ENCODE measurements at regions not wholly inside any gene's neighbourhood (a gene's known extent, or its start where the extent isn't known, plus 50 kb on each side); places are given as distances from the start of the nearest gene placed in this dataset.
"Not testable (repeated sequence)": the region's sequence is repeated elsewhere in the genome, so short reads cannot be mapped to it uniquely, and the experiment has no call there.

GRCh38 chr5:115695310-115695880, 69.6 kb upstream of the TMED7 start:
- ATAC-seq (no peak), DNase-seq (no peak)
- Histone ChIP-seq H3K27ac (no peak overlapping the region), H3K36me3 (no peaks in the 10 kb centered on the region), H3K9me3 (no peaks in the 10 kb centered on the region), H3K4me1 (no peaks in the 10 kb centered on the region), H3K4me3 (no peak overlapping the region), H3K27me3 (no peaks in the 10 kb centered on the region)
- 88% methylated on average over 4 of the region's 4 CpGs for WGBS, 2 donors
- TF ChIP-seq, protein P1, sequence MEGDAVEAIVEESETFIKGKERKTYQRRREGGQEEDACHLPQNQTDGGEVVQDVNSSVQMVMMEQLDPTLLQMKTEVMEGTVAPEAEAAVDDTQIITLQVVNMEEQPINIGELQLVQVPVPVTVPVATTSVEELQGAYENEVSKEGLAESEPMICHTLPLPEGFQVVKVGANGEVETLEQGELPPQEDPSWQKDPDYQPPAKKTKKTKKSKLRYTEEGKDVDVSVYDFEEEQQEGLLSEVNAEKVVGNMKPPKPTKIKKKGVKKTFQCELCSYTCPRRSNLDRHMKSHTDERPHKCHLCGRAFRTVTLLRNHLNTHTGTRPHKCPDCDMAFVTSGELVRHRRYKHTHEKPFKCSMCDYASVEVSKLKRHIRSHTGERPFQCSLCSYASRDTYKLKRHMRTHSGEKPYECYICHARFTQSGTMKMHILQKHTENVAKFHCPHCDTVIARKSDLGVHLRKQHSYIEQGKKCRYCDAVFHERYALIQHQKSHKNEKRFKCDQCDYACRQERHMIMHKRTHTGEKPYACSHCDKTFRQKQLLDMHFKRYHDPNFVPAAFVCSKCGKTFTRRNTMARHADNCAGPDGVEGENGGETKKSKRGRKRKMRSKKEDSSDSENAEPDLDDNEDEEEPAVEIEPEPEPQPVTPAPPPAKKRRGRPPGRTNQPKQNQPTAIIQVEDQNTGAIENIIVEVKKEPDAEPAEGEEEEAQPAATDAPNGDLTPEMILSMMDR (IDR thresholded peaks at IDR 0.05): no peak
- intact Hi-C loops (cut with DNase I): no loop called here

DNA sequence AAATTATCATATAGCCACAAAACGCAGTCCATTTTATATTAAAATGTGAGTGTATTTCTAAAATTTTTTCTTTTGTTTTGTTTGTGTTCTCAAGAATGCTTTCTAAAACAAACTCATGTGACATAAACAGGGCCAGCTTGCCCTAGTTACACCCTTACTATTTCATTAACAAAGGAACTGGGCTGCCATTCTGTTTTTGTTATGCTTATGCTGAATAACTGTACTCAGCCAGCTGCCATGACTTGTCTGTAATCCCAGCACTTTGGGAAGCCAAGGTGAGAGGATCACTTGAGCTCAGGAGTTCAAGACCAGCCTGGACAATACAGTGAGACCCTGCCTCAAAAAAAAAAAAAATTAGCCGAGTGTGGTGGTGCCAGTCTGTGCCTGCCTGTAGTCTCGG, 66.0 kb upstream of the TMED7 start:
- DNase-seq; ATAC-seq; H3K9me3 ChIP-seq; H3K4me1 ChIP-seq; H3K27ac ChIP-seq; H3K27me3 ChIP-seq; H3K36me3 ChIP-seq; H3K4me3 ChIP-seq; intact Hi-C loops (cut with DNase I): not testable (repeated sequence)
- 91 to 93% methylated on average over 3 of the region's 3 CpGs for WGBS, 2 donors

DNA sequence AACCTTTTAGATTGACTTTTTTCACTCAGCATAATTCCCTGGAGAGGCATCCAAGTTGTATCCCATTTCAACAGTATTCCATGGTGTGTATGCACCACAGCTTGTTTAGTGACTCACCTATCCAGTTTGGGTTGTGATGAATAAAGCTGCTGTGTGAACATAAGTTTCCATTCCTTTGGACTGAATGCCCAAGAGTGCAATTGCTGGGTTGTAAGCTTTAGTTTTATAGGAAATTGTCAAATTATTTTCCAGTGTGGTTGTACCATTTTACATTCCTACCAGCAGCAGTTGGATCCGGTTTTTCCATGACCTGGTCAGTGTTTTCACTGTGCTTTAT, 60.9 kb upstream of the TMED7 start:
- WGBS, 2 donors: 70 to 78% methylated on average over 1 of the region's 1 CpG
- TF ChIP-seq, protein P1 (IDR thresholded peaks at IDR 0.05): no peak
- DNase-seq (no peak), ATAC-seq (no peak)
- Histone ChIP-seq H3K4me1 (peaks cover 0 to 17% (median 0%) of the 10 kb centered on the region in 9 donors), H3K36me3 (no peaks in the 10 kb centered on the region), H3K9me3 (no peaks in the 10 kb centered on the region), H3K4me3 (no peak overlapping the region), H3K27me3 (no peaks in the 10 kb centered on the region), H3K27ac (no peak overlapping the region)
- intact Hi-C loops (cut with DNase I): no loop called here

DNA sequence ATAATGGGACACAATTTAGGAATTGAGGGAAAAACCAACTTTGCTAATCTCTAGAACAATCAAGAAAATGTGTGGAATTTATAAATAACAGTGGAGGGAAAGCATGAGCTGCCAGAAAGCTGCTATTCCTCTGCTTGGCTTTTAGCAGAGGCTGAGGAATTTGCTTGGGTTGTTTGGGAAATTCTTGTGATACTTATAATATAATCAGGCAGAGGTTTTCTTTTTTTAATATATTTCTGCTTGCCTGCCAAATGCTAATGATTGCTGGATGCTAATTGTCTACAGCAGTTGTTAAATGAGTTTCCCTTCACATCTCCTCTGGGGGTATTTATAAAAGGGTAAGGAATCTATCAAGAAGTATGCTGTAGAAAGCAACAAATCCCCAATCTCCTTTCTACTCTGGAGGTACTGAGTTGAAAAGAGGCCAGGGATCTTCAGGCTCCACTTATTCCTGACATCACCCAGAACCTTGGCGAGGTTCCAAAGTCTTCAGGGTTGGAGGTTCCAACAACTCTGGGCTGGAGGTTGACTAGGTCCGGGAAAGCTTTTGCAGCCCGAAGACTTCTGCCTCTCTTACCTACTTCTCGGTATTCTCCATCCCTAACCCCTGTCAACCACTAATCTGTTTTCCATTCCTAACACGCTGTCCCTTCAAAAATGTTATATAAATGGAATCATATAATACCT, 60.4 kb upstream of the TMED7 start:
- TF ChIP-seq, protein P1 (IDR thresholded peaks at IDR 0.05): no peak
- ATAC-seq: peak in 2 of 8 donors; percentile 11 to 38
- DNase-seq: no peak
- Histone ChIP-seq H3K27me3 (no peaks in the 10 kb centered on the region), H3K4me1 (peaks cover 0 to 17% (median 0%) of the 10 kb centered on the region in 9 donors), H3K36me3 (no peaks in the 10 kb centered on the region), H3K4me3 (no peak overlapping the region), H3K9me3 (no peaks in the 10 kb centered on the region), H3K27ac (no peak overlapping the region)
- intact Hi-C loops (cut with DNase I): no loop called here
- 47 to 53% methylated on average over 5 of the region's 5 CpGs for WGBS, 2 donors

- Histone ChIP-seq H3K27me3 (no peaks in the 10 kb centered on the region), H3K4me1 (peaks cover 0 to 17% (median 0%) of the 10 kb centered on the region in 9 donors), H3K9me3 (no peaks in the 10 kb centered on the region), H3K4me3 (no peak overlapping the region), H3K27ac (no peak overlapping the region), H3K36me3 (no peaks in the 10 kb centered on the region)
- WGBS, 2 donors: 44 to 64% methylated on average over 2 of the region's 2 CpGs
- ATAC-seq (no peak), DNase-seq (no peak)
- TF ChIP-seq, protein P1 (IDR thresholded peaks at IDR 0.05): no peak
- intact Hi-C loops (cut with DNase I): no loop called here
Observed at GRCh38 chr5:115685490-115685889, 59.7 kb upstream of the TMED7 start.

Data from heart right ventricle (tissue), 16 donors.